Keratinocyte (primary cell): ENCODE measurements at regions not wholly inside any gene's neighbourhood (a gene's known extent, or its start where the extent isn't known, plus 50 kb on each side); places are given as distances from the start of the nearest gene placed in this dataset.

Experiments
- DNase-seq: peaks from one replicate; pipeline ENCODE4 v3.0.0-alpha.2; 2011; ENCODE audit warnings: low read depth, missing footprints, low spot score
- FAIRE-seq: peaks from 2 replicates; lab custom pipeline; 2011; peaks lifted over from hg19 to GRCh38; lab: Jason Lieb, UNC
- H2AFZ ChIP-seq: 2 replicates; pipeline ENCODE4 v1.6.0; 2012; ENCODE audit warnings: low read length, control low read depth, inconsistent platforms; ENCODE audit not compliant: control insufficient read depth
- H3K27ac ChIP-seq: 2 replicates; pipeline ENCODE4 v1.5.1; 2011; ENCODE audit warnings: low read length; ENCODE audit not compliant: control insufficient read depth, insufficient read depth
- H3K27me3 ChIP-seq: 3 replicates; pipeline ENCODE4 v1.6.0; 2011; ENCODE audit warnings: low read length; ENCODE audit not compliant: control insufficient read depth, insufficient read depth; ENCODE audit errors: extremely low read depth
- H3K36me3 ChIP-seq, 2 experiments: 2 replicates in 1 of 2; 3 replicates in 1 of 2; pipeline ENCODE4 v1.5.1; 2011; ENCODE audit warnings: low read length in 2 of 2, mild to moderate bottlenecking in 1 of 2; ENCODE audit not compliant: control insufficient read depth in 2 of 2, insufficient read depth in 2 of 2; ENCODE audit errors: extremely low read depth in 1 of 2
- H3K4me1 ChIP-seq: 3 replicates; pipeline ENCODE4 v1.5.1; 2011; ENCODE audit warnings: low read length; ENCODE audit not compliant: control insufficient read depth, insufficient read depth; ENCODE audit errors: extremely low read depth
- H3K4me2 ChIP-seq: 3 replicates; pipeline ENCODE4 v1.6.0; 2011; ENCODE audit warnings: low read depth, low read length; ENCODE audit not compliant: control insufficient read depth, insufficient read depth; ENCODE audit errors: extremely low read depth
- H3K4me3 ChIP-seq, 3 experiments: fragments of 200-600 bp in 1 of 3; sonication (generic) in 1 of 3; 2 replicates in 2 of 3; 3 replicates in 1 of 3; pipeline ENCODE4 v1.5.1; 2011 to 2016; ENCODE audit warnings: low read length in 3 of 3, mild to moderate bottlenecking in 3 of 3, control low read depth in 2 of 3, inconsistent platforms in 1 of 3, low read depth in 1 of 3, mixed read lengths in 1 of 3, mixed run types in 1 of 3, moderate library complexity in 1 of 3; ENCODE audit not compliant: control insufficient read depth in 2 of 3, insufficient read depth in 2 of 3; ENCODE audit errors: extremely low read depth in 1 of 3
- H3K79me2 ChIP-seq: 2 replicates; pipeline ENCODE4 v1.6.0; 2012; ENCODE audit warnings: low read length; ENCODE audit not compliant: control insufficient read depth, insufficient read depth
- H3K9ac ChIP-seq: 3 replicates; pipeline ENCODE4 v1.6.0; 2011; ENCODE audit warnings: low read length; ENCODE audit not compliant: control insufficient read depth, insufficient read depth; ENCODE audit errors: extremely low read depth
- H3K9me1 ChIP-seq: 3 replicates; pipeline ENCODE4 v1.6.0; 2011; ENCODE audit warnings: low read length; ENCODE audit not compliant: control insufficient read depth, insufficient read depth; ENCODE audit errors: extremely low read depth
- H3K9me3 ChIP-seq: 2 replicates; pipeline ENCODE4 v1.5.1; 2012; ENCODE audit warnings: low read depth, low read length; ENCODE audit not compliant: control insufficient read depth
- H4K20me1 ChIP-seq: 3 replicates; pipeline ENCODE4 v1.6.0; 2011; ENCODE audit warnings: low read length; ENCODE audit not compliant: control insufficient read depth, insufficient read depth; ENCODE audit errors: extremely low read depth
- EZH2 ChIP-seq: IDR thresholded peaks from one replicate; pipeline ENCODE4 v1.6.1; 2012; ENCODE audit warnings: inconsistent platforms, mild to moderate bottlenecking, low read length, moderate library complexity
- dilution Hi-C: fragments of 300-500 bp; cut with MboI; formaldehyde crosslinking; loops from one replicate; pipeline ENCODE4 v1.7.0; 2020; ENCODE audit warnings: low sequenced_read_pairs; ENCODE audit not compliant: extremely low pct_ligation_motif_present
- TF ChIP-seq, protein P1 (sequence below), 3 experiments: IDR thresholded peaks in 1 of 3; conservative IDR thresholded peaks in 1 of 3; optimal IDR thresholded peaks in 1 of 3; 2 replicates in 2 of 3; 3 replicates in 1 of 3; pipeline versions ENCODE3 to v1.5.1; 2011; ENCODE audit warnings: low read length in 3 of 3, mild to moderate bottlenecking in 3 of 3, moderate library complexity in 2 of 3, control low read depth in 1 of 3, inconsistent platforms in 1 of 3; ENCODE audit not compliant: insufficient read depth in 2 of 3; ENCODE audit errors: extremely low read depth in 1 of 3

DNA sequence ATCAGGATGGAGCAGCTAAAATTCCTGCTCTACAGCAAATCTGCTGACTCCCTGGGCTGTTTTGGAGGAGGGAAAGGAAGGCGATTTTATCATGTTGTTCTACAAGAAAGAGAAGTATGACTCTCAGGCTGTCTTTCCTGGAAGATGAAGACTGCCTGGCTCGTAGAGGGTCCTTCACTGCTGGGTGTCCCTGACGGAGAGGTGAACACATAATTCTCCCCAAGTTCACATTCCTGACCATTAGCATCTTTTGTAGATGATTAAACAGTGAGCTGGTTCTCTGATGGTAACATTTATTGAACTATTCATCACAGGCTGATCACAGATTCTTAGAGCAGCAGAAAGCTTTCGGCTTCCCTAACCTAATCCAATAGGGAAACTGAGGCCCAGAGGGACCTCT lies 212.4 kb upstream of the GLRA1 start:
- Histone ChIP-seq H2AFZ (no peak overlapping the region), H3K4me1 (no peaks in the 10 kb centered on the region), H3K4me3 (no peak overlapping the region), H3K79me2 (no peaks in the 10 kb centered on the region), H3K27ac (no peak overlapping the region), H3K9me1 (no peaks in the 10 kb centered on the region), H3K9ac (no peak overlapping the region), H3K4me2 (no peak overlapping the region), H3K9me3 (no peaks in the 10 kb centered on the region), H4K20me1 (no peaks in the 10 kb centered on the region), H3K27me3 (no peaks in the 10 kb centered on the region), H3K36me3 (no peaks in the 10 kb centered on the region)
- TF ChIP-seq, protein P1, sequence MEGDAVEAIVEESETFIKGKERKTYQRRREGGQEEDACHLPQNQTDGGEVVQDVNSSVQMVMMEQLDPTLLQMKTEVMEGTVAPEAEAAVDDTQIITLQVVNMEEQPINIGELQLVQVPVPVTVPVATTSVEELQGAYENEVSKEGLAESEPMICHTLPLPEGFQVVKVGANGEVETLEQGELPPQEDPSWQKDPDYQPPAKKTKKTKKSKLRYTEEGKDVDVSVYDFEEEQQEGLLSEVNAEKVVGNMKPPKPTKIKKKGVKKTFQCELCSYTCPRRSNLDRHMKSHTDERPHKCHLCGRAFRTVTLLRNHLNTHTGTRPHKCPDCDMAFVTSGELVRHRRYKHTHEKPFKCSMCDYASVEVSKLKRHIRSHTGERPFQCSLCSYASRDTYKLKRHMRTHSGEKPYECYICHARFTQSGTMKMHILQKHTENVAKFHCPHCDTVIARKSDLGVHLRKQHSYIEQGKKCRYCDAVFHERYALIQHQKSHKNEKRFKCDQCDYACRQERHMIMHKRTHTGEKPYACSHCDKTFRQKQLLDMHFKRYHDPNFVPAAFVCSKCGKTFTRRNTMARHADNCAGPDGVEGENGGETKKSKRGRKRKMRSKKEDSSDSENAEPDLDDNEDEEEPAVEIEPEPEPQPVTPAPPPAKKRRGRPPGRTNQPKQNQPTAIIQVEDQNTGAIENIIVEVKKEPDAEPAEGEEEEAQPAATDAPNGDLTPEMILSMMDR (optimal IDR thresholded peaks at IDR 0.05 in 1 of 3, IDR thresholded peaks at IDR 0.05 in 1 of 3, conservative IDR thresholded peaks at IDR 0.05 in 1 of 3; ENCODE audit: extremely low read depth in 1 of 3, insufficient read depth in 2 of 3, low read length in 3 of 3) = no peak
- no peak for TF ChIP-seq EZH2
- FAIRE-seq (no peak), DNase-seq (no peak)
- dilution Hi-C loops = loop anchor here (25.0 kb wide), 1 partner anchor 300 kb away; no protein-coding TSS in a partner anchor

DNA sequence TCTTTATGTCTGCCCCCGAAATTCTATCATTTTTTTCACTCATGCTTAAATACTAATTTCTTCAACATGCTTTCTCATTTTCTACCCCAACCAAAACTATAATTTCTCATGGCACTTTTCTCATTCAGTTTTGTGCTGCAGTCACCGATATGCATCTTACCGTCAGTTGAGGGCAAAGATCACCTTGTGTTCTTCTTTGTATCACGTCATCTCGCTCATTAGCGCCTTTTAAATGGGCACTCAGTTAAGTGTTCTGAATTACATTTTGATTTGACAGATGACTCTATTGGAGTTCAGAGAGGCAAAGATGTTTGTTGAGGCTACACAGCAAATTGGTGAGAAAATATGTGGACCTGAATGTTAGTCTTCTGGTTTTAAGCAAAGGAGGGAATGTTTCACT lies 211.7 kb upstream of the GLRA1 start:
- Histone ChIP-seq H3K4me3 (no peak overlapping the region), H3K79me2 (no peaks in the 10 kb centered on the region), H3K4me1 (no peaks in the 10 kb centered on the region), H3K27ac (no peak overlapping the region), H3K4me2 (no peak overlapping the region), H3K9me3 (no peaks in the 10 kb centered on the region), H3K9ac (no peak overlapping the region), H3K36me3 (no peaks in the 10 kb centered on the region), H2AFZ (no peak overlapping the region), H4K20me1 (no peaks in the 10 kb centered on the region), H3K27me3 (no peaks in the 10 kb centered on the region), H3K9me1 (no peaks in the 10 kb centered on the region)
- FAIRE-seq (no peak), DNase-seq (no peak)
- dilution Hi-C loops = loop anchor here (25.0 kb wide), 1 partner anchor 299 kb away; no protein-coding TSS in a partner anchor
- no peak for TF ChIP-seq EZH2
- TF ChIP-seq, protein P1 (optimal IDR thresholded peaks at IDR 0.05 in 1 of 3, IDR thresholded peaks at IDR 0.05 in 1 of 3, conservative IDR thresholded peaks at IDR 0.05 in 1 of 3; ENCODE audit: extremely low read depth in 1 of 3, insufficient read depth in 2 of 3, low read length in 3 of 3) = no peak
